ENCODE measurements at regions not wholly inside any gene's neighbourhood (a gene's known extent, or its start where the extent isn't known, plus 50 kb on each side); places are given as distances from the start of the nearest gene placed in this dataset.

DNA sequence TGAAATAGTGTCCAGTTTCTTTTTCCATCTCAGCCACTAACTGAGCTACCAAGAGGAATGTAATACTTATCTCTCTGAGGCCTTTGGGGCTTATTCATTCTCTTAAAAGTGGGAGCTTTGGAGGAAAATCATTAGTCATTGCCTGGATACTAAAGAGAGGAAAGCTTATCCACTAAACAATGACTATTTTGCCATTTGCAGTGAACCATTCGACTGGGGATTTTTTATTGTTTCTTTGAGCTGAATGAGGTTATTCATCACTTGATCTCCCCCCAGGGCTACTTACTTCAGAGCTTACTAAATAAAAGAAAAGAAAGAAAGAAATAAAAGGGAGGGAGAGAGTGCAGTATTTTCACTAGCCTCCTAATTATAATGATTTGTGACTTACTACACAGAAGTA lies 1329.5 kb upstream of the TENM3 start:
- Histone ChIP-seq H3K9me3 (replicated peaks; ENCODE audit: control insufficient read depth, insufficient read depth, low read length) (no peaks in the 10 kb centered on the region), H3K79me2 (ENCODE audit: control insufficient read depth, insufficient read depth, low read length) (no peaks in the 10 kb centered on the region), H2AFZ (ENCODE audit: control insufficient read depth, low read depth, low read length) (no peak overlapping the region), H3K4me1 (ENCODE audit: control insufficient read depth, insufficient read depth, low read length) (no peaks in the 10 kb centered on the region), H3K27me3 (replicated peaks in 1 of 2; ENCODE audit: control insufficient read depth in 2 of 2, insufficient read depth in 2 of 2, low read length in 1 of 2) (no peaks in the 10 kb centered on the region; a peak in 1 of 4 replicates), H4K20me1 (ENCODE audit: control insufficient read depth, insufficient read depth) (no peaks in the 10 kb centered on the region; the same call in 1 of the 2 replicates), H3K27ac (ENCODE audit: control insufficient read depth, insufficient read depth) (no peak overlapping the region), H3K36me3 (ENCODE audit: control insufficient read depth in 2 of 2, insufficient read depth in 2 of 2, low read length in 1 of 2) (no peaks in the 10 kb centered on the region), H3K4me3 (no peak overlapping the region), H3K9ac (ENCODE audit: control insufficient read depth, insufficient read depth, low read length) (no peak overlapping the region), H3K4me2 (ENCODE audit: control insufficient read depth, insufficient read depth) (no peak overlapping the region)
- DNase-seq (ENCODE audit: low read depth, low spot score) (no peak), FAIRE-seq (no peak), ATAC-seq (no peak)
- in situ Hi-C loops (cut with MboI) (no loop called here), intact Hi-C loops (cut with micrococcal nuclease; ENCODE audit: unreplicated experiment) (no loop called here)
- ChIA-PET RAD21 (ENCODE audit: unreplicated experiment) (no interaction called here), CTCF (no interaction called here), SMC1A (ENCODE audit: uncharacterized antibody, unreplicated experiment) (no interaction called here), POLR2A (no interaction called here)
- TF ChIP-seq BMI1 (IDR thresholded peaks at IDR 0.05; ENCODE audit: borderline replicate concordance) (no peak), NRF1 (conservative IDR thresholded peaks at IDR 0.05; ENCODE audit: low read depth, low read length) (no peak), RELA (IDR thresholded peaks at IDR 0.05; ENCODE audit: borderline replicate concordance, partially characterized antibody) (no peak), JUNB (IDR thresholded peaks at IDR 0.05) (no peak), EZH2 (IDR thresholded peaks at IDR 0.05; ENCODE audit: borderline replicate concordance, control insufficient read depth, low read depth, low read length) (no peak)
- TF ChIP-seq, protein P1, sequence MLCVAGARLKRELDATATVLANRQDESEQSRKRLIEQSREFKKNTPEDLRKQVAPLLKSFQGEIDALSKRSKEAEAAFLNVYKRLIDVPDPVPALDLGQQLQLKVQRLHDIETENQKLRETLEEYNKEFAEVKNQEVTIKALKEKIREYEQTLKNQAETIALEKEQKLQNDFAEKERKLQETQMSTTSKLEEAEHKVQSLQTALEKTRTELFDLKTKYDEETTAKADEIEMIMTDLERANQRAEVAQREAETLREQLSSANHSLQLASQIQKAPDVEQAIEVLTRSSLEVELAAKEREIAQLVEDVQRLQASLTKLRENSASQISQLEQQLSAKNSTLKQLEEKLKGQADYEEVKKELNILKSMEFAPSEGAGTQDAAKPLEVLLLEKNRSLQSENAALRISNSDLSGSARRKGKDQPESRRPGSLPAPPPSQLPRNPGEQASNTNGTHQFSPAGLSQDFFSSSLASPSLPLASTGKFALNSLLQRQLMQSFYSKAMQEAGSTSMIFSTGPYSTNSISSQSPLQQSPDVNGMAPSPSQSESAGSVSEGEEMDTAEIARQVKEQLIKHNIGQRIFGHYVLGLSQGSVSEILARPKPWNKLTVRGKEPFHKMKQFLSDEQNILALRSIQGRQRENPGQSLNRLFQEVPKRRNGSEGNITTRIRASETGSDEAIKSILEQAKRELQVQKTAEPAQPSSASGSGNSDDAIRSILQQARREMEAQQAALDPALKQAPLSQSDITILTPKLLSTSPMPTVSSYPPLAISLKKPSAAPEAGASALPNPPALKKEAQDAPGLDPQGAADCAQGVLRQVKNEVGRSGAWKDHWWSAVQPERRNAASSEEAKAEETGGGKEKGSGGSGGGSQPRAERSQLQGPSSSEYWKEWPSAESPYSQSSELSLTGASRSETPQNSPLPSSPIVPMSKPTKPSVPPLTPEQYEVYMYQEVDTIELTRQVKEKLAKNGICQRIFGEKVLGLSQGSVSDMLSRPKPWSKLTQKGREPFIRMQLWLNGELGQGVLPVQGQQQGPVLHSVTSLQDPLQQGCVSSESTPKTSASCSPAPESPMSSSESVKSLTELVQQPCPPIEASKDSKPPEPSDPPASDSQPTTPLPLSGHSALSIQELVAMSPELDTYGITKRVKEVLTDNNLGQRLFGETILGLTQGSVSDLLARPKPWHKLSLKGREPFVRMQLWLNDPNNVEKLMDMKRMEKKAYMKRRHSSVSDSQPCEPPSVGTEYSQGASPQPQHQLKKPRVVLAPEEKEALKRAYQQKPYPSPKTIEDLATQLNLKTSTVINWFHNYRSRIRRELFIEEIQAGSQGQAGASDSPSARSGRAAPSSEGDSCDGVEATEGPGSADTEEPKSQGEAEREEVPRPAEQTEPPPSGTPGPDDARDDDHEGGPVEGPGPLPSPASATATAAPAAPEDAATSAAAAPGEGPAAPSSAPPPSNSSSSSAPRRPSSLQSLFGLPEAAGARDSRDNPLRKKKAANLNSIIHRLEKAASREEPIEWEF (IDR thresholded peaks at IDR 0.05; ENCODE audit: insufficient replicate concordance, low read depth, low read length), result no peak
- TF ChIP-seq, protein P2, sequence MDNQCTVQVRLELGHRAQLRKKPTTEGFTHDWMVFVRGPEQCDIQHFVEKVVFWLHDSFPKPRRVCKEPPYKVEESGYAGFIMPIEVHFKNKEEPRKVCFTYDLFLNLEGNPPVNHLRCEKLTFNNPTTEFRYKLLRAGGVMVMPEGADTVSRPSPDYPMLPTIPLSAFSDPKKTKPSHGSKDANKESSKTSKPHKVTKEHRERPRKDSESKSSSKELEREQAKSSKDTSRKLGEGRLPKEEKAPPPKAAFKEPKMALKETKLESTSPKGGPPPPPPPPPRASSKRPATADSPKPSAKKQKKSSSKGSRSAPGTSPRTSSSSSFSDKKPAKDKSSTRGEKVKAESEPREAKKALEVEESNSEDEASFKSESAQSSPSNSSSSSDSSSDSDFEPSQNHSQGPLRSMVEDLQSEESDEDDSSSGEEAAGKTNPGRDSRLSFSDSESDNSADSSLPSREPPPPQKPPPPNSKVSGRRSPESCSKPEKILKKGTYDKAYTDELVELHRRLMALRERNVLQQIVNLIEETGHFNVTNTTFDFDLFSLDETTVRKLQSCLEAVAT (IDR thresholded peaks at IDR 0.05), result no peak
- TF ChIP-seq, protein P3, sequence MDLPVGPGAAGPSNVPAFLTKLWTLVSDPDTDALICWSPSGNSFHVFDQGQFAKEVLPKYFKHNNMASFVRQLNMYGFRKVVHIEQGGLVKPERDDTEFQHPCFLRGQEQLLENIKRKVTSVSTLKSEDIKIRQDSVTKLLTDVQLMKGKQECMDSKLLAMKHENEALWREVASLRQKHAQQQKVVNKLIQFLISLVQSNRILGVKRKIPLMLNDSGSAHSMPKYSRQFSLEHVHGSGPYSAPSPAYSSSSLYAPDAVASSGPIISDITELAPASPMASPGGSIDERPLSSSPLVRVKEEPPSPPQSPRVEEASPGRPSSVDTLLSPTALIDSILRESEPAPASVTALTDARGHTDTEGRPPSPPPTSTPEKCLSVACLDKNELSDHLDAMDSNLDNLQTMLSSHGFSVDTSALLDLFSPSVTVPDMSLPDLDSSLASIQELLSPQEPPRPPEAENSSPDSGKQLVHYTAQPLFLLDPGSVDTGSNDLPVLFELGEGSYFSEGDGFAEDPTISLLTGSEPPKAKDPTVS (IDR thresholded peaks at IDR 0.05; ENCODE audit: low read depth, low read length), result no peak
- TF ChIP-seq, protein P4, sequence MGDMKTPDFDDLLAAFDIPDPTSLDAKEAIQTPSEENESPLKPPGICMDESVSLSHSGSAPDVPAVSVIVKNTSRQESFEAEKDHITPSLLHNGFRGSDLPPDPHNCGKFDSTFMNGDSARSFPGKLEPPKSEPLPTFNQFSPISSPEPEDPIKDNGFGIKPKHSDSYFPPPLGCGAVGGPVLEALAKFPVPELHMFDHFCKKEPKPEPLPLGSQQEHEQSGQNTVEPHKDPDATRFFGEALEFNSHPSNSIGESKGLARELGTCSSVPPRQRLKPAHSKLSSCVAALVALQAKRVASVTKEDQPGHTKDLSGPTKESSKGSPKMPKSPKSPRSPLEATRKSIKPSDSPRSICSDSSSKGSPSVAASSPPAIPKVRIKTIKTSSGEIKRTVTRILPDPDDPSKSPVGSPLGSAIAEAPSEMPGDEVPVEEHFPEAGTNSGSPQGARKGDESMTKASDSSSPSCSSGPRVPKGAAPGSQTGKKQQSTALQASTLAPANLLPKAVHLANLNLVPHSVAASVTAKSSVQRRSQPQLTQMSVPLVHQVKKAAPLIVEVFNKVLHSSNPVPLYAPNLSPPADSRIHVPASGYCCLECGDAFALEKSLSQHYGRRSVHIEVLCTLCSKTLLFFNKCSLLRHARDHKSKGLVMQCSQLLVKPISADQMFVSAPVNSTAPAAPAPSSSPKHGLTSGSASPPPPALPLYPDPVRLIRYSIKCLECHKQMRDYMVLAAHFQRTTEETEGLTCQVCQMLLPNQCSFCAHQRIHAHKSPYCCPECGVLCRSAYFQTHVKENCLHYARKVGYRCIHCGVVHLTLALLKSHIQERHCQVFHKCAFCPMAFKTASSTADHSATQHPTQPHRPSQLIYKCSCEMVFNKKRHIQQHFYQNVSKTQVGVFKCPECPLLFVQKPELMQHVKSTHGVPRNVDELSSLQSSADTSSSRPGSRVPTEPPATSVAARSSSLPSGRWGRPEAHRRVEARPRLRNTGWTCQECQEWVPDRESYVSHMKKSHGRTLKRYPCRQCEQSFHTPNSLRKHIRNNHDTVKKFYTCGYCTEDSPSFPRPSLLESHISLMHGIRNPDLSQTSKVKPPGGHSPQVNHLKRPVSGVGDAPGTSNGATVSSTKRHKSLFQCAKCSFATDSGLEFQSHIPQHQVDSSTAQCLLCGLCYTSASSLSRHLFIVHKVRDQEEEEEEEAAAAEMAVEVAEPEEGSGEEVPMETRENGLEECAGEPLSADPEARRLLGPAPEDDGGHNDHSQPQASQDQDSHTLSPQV (IDR thresholded peaks at IDR 0.05), result no peak
- no TSS peak for BruUV-seq (replicated peaks)
- 0% methylated on average over 1 of the region's 1 CpG for WGBS (ENCODE audit: insufficient coverage, insufficient replicate concordance, low lambda C conversion rate, missing lambda C conversion rate)

Data from GM12878 (cell line).